HG03139 (cell line): ENCODE measurements at regions not wholly inside any gene's neighbourhood (a gene's known extent, or its start where the extent isn't known, plus 50 kb on each side); places are given as distances from the start of the nearest gene placed in this dataset.

Experiments used
- ATAC-seq: cut with Tn5 transposase; IDR thresholded peaks from one replicate; pipeline ENCODE4 v1.9.1; 2021; ENCODE audit not compliant: unreplicated experiment

DNA sequence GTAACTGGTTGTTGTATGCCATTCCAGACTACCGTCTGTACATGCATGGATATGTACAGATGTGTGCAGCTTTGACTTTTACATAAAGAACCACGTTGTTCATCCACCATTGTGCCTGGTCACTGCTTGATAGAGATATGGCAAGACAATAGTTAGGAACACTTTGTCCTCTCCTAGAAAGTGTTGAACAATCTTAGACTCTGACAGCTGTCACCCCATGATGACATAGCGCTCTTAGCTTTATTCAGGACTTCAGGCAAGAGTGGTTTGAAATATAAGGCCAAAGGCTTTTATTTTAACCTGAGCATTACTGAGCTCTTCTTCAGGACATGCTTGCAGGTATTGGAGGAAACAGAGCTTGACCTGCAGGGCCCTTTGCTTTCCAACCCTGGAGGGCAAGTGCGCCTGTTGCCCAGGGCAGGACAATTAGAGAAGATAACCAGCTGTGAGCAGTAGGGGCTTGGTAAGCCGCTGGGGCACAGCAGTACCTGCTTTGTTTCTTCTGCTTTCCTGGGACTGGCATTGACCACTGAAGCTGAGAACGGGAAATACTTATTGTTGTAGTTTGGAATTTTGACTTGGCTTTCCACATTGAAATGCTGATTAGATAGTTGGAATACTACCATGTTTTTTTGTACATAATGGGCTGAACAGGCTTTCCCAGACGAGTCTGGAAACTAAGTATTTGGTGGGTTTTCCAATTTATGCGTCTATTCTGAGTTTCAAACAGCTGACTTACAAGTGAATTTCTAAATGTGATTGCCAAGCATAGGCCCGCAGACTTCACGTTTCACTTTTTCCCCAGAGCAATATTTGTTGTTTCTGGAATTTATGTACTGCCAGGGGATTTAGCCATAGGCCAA, 51.1 kb downstream of the GARRE1 start:
- ATAC-seq, result no peak

DNA sequence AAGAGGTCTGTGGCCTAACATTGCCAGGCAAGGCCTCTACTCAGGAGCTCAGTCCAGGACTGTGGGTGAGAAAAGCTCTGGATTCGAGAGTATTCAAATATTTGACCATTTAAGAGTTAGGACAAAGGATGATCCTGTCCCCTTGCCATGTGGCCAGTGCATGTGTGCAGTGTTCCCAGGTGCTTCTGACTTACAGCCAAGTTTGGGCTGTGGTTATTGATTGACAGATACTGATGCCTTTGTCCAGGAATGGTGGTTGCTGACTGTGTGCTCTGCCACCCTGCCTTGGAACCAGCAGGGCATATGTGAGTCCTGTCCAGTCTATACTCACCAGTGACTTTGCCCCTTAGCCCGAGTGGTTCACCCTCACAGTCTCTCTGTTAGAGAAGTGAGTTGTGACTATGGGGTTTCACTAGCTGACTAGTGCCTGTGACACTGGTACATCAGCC, 51.9 kb downstream of the GARRE1 start:
- no peak for ATAC-seq

DNA sequence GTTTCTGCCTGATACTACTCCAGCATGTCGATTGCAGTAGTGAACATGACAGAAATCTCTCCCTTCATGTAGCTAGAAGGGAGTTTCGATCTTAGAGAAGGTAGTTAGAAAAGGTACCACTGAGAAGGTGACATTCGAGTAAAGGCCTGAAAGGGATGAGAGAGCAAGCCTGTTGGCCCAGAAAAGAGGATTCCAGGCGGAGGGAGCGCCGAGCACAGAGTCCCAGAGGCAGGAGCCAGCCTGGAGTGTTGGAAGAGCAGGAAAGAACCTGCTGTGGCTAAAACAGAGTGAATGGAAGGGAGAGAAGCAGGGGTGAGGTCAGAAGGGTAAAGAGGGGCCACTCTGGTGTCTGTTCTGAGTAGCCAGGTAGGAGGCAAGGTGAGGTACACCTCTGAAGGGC, 52.5 kb downstream of the GARRE1 start:
- no peak for ATAC-seq

DNA sequence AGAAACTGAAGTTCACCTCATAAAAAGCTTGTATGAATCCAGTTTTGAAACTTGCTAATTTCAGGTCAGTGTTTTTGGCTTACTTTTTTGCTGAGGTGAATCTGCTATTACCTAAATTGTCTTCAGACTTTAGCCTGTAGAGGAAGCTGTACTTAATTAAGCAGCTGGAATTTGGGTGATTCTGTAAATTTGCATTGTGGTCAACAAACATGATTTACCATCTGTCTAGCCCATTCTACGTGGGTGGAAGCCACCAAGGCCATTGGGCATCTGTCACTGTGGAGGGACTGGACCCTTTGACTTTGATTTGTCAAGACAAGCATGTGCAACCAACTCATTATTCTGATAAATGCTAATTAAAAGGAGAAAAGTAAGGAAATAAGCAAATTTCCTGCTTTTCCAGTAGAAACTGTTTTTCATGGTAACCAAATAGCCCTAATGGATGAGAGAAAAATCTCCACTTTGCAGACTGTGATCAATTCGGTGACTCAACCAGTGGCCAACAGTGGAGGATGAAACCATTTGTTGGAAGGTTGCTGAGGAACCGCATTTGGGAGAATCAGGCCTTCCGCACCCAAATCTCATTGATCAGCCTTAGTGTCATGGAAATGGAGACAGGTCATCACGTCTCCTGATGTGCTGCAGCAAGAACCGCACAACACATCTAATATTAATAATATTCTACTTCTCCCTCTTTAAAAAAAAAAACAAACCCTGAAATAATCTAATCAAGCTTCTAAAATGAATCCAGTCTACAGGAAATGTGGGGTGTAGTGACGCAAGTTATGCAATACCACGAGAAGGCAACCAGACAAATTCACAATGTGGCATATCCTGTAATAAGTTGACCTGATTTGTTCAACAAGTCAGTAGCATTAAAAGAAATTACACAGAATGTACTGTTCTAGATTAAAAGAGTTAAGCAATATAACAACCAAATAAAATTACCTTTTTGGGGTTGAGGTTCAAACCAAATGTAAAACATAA, 54.3 kb downstream of the GARRE1 start:
- no peak for ATAC-seq

DNA sequence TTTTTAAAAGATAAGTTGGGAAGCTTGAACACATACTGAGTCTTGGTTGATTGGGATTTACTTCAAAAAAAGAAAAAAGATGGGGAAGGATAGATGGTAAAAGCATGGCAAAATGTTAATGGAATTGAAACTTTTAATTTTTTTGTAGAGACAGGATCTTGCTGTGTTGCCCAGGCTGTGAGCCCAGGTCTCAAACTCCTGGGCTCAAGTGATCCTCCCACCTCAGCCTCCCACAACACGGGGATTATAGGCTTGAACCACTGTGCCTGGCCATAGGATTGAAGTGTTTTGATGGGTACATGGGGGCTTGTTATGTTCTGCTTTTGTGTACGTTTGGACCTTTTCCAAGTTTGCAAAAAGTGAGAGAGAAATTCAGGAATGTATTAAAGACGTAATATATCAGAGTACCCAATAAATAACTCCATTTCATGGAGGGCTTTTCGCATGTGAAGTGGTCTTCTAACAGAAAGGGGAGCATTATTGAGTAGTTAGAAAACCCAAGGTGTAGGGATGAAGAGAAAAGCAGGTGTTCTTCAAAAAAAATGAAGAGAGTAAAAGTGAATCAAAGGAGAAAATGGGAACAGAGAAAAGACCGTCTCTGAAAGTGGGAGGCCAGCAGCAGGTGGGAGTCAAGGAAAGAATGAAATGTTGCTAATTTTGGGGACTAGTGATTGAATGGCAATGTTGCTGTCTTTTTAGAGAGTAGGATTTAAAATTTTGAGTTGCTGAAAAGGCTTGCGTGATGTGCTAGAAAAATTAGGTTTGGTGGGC, 55.2 kb downstream of the GARRE1 start:
- no peak for ATAC-seq

DNA sequence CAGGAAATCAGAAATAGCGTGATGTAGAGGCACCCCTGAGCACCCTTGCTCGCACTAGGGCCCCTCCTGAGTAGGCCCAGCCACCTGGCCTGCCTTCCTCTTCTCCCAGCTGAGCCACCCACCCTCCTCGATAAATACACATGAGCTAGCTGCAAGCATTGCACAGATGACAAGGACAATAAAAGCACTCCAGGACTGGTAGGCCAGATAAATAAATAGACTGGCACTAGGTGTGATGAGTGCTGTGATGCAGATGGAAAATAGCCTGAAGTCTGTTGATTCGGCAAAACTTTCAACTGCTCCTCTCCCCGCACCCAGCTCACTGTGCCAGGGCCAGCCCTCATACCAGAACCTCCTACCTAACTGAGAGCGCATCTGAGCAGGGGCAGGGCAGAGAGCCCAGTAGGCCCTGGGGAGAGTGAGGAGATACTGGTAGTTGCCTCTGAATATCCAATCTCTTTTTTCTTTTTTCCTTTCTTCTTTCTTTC, 54.5 kb upstream of the GPI start:
- no peak for ATAC-seq

DNA sequence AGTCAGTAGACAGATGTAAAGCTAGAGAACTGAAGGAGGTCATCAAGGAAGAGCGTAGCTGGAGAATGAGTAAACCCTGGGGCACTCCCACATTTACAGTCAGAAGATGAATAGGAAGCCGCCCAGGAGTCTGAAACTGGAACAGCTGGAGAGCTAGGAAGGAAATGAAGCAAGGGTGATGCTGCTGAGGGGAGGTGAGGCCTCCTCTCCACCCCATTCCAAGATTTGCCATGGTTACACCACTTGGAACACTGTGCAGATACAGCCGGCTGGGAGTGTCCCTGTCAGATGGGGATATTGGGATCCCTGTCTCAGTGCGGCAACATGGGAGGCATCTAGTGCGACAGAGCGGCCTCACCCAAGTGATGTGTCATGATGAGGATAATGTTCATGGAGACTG, 51.8 kb upstream of the GPI start:
- ATAC-seq, result no peak

DNA sequence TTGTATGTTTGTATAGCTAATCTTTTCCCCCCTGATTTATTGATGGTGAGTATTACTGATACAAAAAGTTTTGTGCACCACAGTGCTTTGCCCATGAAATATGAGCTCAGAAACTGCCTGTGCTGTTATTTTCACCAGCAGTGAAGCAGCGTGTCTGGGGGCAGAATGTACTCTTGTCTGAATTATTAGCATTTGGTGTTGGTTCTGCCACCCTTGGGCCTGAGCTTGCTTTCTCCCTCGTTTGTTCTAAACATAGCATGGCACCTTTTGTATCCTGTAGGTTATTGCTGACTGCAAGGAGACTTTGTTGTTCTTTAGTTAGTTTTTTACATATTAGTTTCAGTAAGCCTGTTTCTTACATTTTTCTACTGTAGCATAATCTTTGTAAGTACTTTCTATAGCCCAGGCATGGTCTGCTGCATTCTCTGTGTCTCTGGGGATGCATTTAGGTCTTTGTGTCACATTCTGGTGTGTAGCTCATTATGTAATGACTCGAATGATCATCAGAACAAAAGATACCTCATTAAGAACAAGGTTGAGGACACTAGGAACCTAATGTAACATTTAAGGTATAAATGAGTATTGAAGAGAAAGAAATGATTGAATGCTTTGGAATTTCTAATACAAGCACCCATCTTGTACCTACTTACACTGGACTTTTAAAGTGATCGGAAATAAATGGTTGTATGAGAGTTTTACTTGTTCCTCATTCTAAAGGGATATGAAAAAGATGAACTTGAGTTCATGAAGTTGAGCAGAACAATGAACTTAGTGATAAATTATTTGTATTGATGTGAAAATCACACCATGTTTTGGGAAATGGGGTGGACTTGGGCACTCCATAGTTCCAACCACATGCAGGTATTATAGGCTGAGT, 50.3 kb upstream of the GPI start:
- ATAC-seq, result peak; percentile 55
